Astrocyte (in vitro differentiated cells and primary cell): ENCODE measurements at regions not wholly inside any gene's neighbourhood (a gene's known extent, or its start where the extent isn't known, plus 50 kb on each side); places are given as distances from the start of the nearest gene placed in this dataset.
"Not testable (repeated sequence)": the region's sequence is repeated elsewhere in the genome, so short reads cannot be mapped to it uniquely, and the experiment has no call there.

ENCODE experiments used
- EZH2 ChIP-seq: IDR thresholded peaks from 2 replicates; pipeline ENCODE4 v1.6.1; 2012; ENCODE audit warnings: mild to moderate bottlenecking, low read length, inconsistent platforms; ENCODE audit not compliant: insufficient read depth
- TF ChIP-seq, protein P1 (sequence below): IDR thresholded peaks from 2 replicates; pipeline ENCODE4 v1.5.1; 2011; ENCODE audit warnings: low read depth, mild to moderate bottlenecking, inconsistent platforms, low read length, moderate library complexity; ENCODE audit not compliant: insufficient read depth

DNA sequence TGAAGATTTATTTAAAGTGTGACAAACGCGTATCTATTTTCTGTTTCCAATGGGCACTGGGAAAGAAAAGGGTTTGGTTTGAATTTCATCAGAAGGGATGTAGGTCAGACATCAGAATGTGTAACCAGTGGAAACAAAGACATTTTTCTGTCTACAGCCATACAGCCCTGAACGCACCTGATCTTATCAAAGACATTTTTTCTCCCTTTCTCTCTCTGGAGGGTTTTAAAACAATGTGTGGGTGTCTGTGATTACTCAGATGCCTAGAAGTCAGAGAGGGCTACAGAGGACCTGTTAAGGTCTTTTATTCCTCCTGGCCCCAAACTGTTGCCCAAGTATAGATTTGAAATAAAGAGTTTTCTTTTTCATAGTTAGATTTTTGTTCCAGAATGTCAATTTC, 208.6 kb upstream of the LRRC61 start:
- TF ChIP-seq, protein P1, sequence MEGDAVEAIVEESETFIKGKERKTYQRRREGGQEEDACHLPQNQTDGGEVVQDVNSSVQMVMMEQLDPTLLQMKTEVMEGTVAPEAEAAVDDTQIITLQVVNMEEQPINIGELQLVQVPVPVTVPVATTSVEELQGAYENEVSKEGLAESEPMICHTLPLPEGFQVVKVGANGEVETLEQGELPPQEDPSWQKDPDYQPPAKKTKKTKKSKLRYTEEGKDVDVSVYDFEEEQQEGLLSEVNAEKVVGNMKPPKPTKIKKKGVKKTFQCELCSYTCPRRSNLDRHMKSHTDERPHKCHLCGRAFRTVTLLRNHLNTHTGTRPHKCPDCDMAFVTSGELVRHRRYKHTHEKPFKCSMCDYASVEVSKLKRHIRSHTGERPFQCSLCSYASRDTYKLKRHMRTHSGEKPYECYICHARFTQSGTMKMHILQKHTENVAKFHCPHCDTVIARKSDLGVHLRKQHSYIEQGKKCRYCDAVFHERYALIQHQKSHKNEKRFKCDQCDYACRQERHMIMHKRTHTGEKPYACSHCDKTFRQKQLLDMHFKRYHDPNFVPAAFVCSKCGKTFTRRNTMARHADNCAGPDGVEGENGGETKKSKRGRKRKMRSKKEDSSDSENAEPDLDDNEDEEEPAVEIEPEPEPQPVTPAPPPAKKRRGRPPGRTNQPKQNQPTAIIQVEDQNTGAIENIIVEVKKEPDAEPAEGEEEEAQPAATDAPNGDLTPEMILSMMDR: not testable (repeated sequence)
- not testable (repeated sequence) for TF ChIP-seq EZH2
